ENCODE measurements at regions not wholly inside any gene's neighbourhood (a gene's known extent, or its start where the extent isn't known, plus 50 kb on each side); places are given as distances from the start of the nearest gene placed in this dataset.

DNA sequence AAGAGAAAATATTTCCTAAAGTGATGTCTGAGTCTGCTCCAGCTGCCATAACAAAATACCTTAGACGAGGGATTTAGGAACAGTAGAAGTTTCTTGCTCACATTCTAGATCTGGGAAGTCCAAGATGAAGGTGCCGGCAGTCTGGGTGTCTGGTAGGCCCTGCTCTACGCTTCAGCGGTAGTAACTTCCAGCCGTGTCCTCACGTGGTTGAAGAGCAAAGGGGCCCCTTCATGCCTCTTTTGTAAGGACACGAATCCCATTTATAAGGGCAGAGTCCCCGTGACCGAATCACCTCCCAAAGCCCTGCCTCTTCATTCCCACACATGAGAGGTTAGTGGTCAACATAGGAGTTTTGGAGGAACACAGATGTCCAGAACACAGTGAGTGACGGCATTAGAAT lies 52.2 kb upstream of the INPP5A start:
- no peak for DNase-seq

DNA sequence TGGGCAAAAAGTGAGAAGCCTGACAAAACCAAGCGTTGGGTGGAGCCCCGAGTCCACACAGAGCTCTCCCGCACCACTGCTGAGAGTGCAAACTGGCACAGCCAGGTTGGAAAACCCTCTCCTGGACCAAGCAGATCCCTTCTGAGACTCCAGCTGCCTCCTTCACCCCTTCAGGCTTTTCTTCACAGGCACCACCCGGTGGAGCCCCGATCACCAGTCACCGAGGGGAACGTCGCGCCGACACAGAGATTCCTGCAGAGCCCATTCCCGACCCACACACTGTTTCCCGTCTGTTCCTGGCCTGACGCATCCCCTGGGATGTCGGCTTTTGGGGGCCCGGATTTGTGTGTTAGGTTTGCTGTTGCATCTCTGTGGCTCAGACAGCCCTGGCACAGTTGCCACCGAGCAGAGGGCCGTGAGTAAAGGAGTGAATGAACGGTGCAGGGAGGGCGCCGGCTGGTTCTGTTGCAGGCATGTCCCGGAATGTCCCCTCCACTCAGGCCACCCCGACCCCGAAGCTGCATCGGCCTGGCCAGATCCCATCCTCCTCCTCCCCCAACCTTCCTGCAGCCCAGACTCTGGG lies 51.0 kb upstream of the INPP5A start:
- DNase-seq: no peak

DNA sequence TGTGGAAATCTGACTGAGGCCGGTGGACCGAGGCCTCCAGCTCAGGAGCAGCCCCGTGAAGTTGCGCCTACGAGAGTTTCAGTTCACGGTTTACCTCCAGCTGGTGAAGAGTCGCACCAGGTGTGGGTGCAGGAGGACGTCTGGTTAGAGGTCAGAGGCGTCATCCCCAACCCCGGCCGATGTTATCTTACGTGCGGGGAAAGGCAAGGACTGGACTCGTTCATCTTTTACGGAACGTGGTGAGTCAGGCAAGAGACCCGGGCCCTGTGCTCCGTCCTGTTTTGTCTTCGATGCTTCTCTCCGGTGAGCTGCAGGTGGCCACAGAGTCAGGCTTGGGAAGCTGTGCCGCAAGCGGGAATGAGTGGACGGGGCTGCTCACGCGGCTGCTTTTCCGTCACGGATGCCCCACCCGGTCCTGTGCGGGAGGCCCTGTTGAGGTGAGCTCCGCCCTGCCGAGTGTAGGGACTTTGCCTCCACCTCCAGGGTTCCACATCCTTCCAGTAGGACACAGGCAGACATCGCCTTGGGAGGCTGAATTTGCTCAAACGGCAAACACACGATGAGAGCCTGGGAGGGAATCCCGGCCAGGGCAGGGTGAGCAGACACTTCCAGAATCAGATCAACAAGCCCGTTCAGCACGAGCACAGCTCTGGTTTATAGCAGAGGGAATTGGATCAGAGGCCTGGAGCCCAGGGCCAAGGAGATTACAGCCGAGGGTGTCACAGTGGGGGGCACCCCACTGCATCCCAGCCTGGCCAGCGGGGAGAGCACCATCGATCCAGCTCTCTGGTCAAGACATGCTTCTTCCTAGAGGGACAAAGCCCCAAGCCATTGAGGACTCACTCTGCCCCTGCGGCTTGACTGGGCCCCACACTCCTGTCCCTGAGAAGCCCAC lies 50.1 kb upstream of the INPP5A start:
- no peak for DNase-seq
